PC-9 (cell line): ENCODE measurements at regions not wholly inside any gene's neighbourhood (a gene's known extent, or its start where the extent isn't known, plus 50 kb on each side); places are given as distances from the start of the nearest gene placed in this dataset.

ENCODE experiments used
- BruUV-seq: library from RNA; stranded (reverse); fragments of 400-500 nt; replicated peaks from 2 replicates; lab custom pipeline; 2021; lab: Mats Ljungman, UMichigan
- CTCF ChIA-PET: fragments of 300-600 bp; sonication (Branson Sonifier 250); formaldehyde crosslinking; loops from one replicate; lab custom pipeline; 2022; ENCODE audit warnings: antibody characterized with exemption; lab: Charles Lee
- POLR2A ChIA-PET: fragments of 300-600 bp; sonication (Branson Sonifier 250); formaldehyde crosslinking; loops from one replicate; lab custom pipeline; 2022; ENCODE audit warnings: antibody characterized with exemption; ENCODE audit not compliant: unreplicated experiment; lab: Charles Lee
- DNase-seq, 2 experiments: peaks; one replicate each; pipeline versions ENCODE4 v3.0.0 to v3.0.0-alpha.2; 2015 to 2022; ENCODE audit warnings: mixed read lengths in 1 of 2
- H2AFZ ChIP-seq: fragments of 200-600 bp; sonication (generic); 2 replicates; pipeline ENCODE4 v1.8.1; 2017; ENCODE audit warnings: antibody characterized with exemption
- H3F3A ChIP-seq: fragments of 200-600 bp; sonication (generic); 2 replicates; pipeline ENCODE4 v1.8.1; 2017; ENCODE audit warnings: antibody characterized with exemption, mild to moderate bottlenecking, low read depth; ENCODE audit not compliant: insufficient read depth
- H3K27ac ChIP-seq: fragments of 200-600 bp; sonication (generic); 2 replicates; pipeline ENCODE4 v1.6.1; 2016; ENCODE audit warnings: mixed run types
- H3K27me3 ChIP-seq: fragments of 200-600 bp; sonication (generic); 2 replicates; pipeline ENCODE4 v1.6.1; 2016; ENCODE audit warnings: low read depth, mixed run types; ENCODE audit not compliant: insufficient read depth
- H3K36me3 ChIP-seq: fragments of 200-600 bp; sonication (generic); 2 replicates; pipeline ENCODE4 v1.6.1; 2016; ENCODE audit warnings: low read depth, mixed run types
- H3K4me1 ChIP-seq: fragments of 200-600 bp; sonication (generic); replicated peaks from 2 replicates; pipeline ENCODE4 v1.6.1; 2016; ENCODE audit warnings: mixed run types; ENCODE audit not compliant: insufficient read depth
- H3K4me2 ChIP-seq: fragments of 200-600 bp; sonication (generic); 2 replicates; pipeline ENCODE4 v1.6.1; 2017; ENCODE audit warnings: mixed run types
- H3K4me3 ChIP-seq: fragments of 200-600 bp; sonication (generic); 2 replicates; pipeline ENCODE4 v1.6.1; 2016; ENCODE audit warnings: mixed run types
- H3K79me2 ChIP-seq: fragments of 200-600 bp; sonication (generic); 2 replicates; pipeline ENCODE4 v1.6.1; 2017; ENCODE audit warnings: low read depth, mixed run types
- H3K9me2 ChIP-seq: fragments of 200-600 bp; sonication (generic); 2 replicates; pipeline ENCODE4 v1.8.1; 2017; ENCODE audit warnings: mild to moderate bottlenecking; ENCODE audit not compliant: insufficient read depth
- H3K9me3 ChIP-seq: fragments of 200-600 bp; sonication (generic); 2 replicates; pipeline ENCODE4 v1.8.1; 2016; ENCODE audit warnings: low read depth; ENCODE audit not compliant: insufficient read depth
- H4K20me1 ChIP-seq: fragments of 200-600 bp; sonication (generic); 2 replicates; pipeline ENCODE4 v1.8.1; 2017; ENCODE audit not compliant: insufficient read depth
- CTCF ChIP-seq: fragments of 200-600 bp; sonication (generic); conservative IDR thresholded peaks from 2 replicates; pipeline ENCODE4 v1.6.1; 2017; ENCODE audit warnings: mixed run types, antibody characterized with exemption, mild to moderate bottlenecking, moderate library complexity
- EZH2 ChIP-seq: fragments of 200-600 bp; sonication (generic); IDR thresholded peaks from 2 replicates; pipeline ENCODE4 v1.8.0; 2017; ENCODE audit warnings: antibody characterized with exemption, low read depth
- intact Hi-C: fragments of 100-400 bp; cut with micrococcal nuclease; formaldehyde crosslinking; loops from one replicate; pipeline ENCODE4 v1.10.0; 2022; ENCODE audit not compliant: unreplicated experiment

- H3F3A ChIP-seq: peaks cover under 1% of the 10 kb centered on the region; the same call in 1 of the 2 replicates
- peak overlapping the region; percentile 14; the same call in 1 of the 2 replicates for H2AFZ ChIP-seq
- POLR2A ChIA-PET: no interaction called here
- no peaks in the 10 kb centered on the region for H3K36me3 ChIP-seq
- H3K4me1 ChIP-seq: peaks cover 12% of the 10 kb centered on the region; the same call in 1 of the 2 replicates
- CTCF ChIA-PET: no interaction called here
- intact Hi-C loops: no loop called here
- no peak overlapping the region for H3K4me3 ChIP-seq
- no peak for TF ChIP-seq EZH2
- TF ChIP-seq CTCF: no peak
- H3K27ac ChIP-seq: no peak overlapping the region
- no peak overlapping the region for H3K4me2 ChIP-seq
- H3K27me3 ChIP-seq: no peaks in the 10 kb centered on the region
- no peaks in the 10 kb centered on the region for H3K9me2 ChIP-seq
- H3K79me2 ChIP-seq: no peaks in the 10 kb centered on the region
- H4K20me1 ChIP-seq: no peaks in the 10 kb centered on the region
- BruUV-seq: no TSS peak
- H3K9me3 ChIP-seq: no peaks in the 10 kb centered on the region
- no peak for DNase-seq
Observed at GRCh38 chr3:102169915-102170479, 264.8 kb upstream of the ZPLD1 start.

GRCh38 chr3:102170545-102170944 lies 264.3 kb upstream of the ZPLD1 start:
- H3K79me2 ChIP-seq: no peaks in the 10 kb centered on the region
- ChIA-PET CTCF (no interaction called here), POLR2A (interaction anchor here (0.6 to 0.7 kb wide), 2 partner anchors 13 to 60 kb away, joined by 3 read pairs; no protein-coding TSS in a partner anchor)
- H3K27me3 ChIP-seq: no peaks in the 10 kb centered on the region
- no peak overlapping the region for H3K4me2 ChIP-seq
- no peaks in the 10 kb centered on the region for H4K20me1 ChIP-seq
- no peaks in the 10 kb centered on the region for H3K36me3 ChIP-seq
- H3K4me3 ChIP-seq: no peak overlapping the region
- no peaks in the 10 kb centered on the region for H3F3A ChIP-seq
- TF ChIP-seq CTCF: no peak
- no peak for TF ChIP-seq EZH2
- intact Hi-C loops: no loop called here
- H3K9me2 ChIP-seq: no peaks in the 10 kb centered on the region; the same call in 1 of the 2 replicates
- peak overlapping the region; percentile 14; the same call in 1 of the 2 replicates for H2AFZ ChIP-seq
- peaks cover 9% of the 10 kb centered on the region; the same call in 1 of the 2 replicates for H3K4me1 ChIP-seq
- no TSS peak for BruUV-seq
- no peak overlapping the region for H3K27ac ChIP-seq
- no peaks in the 10 kb centered on the region for H3K9me3 ChIP-seq
- no peak for DNase-seq

GRCh38 chr3:102174312-102174712 lies 260.5 kb upstream of the ZPLD1 start:
- no peaks in the 10 kb centered on the region for H3K79me2 ChIP-seq
- intact Hi-C loops: no loop called here
- DNase-seq: no peak
- no peaks in the 10 kb centered on the region for H3K9me3 ChIP-seq
- no peaks in the 10 kb centered on the region; the same call in 1 of the 2 replicates for H3K9me2 ChIP-seq
- H3K4me2 ChIP-seq: no peak overlapping the region
- no peaks in the 10 kb centered on the region for H3K27me3 ChIP-seq
- no peaks in the 10 kb centered on the region for H3K4me1 ChIP-seq
- H3F3A ChIP-seq: no peaks in the 10 kb centered on the region
- no peak overlapping the region for H3K4me3 ChIP-seq
- H4K20me1 ChIP-seq: no peaks in the 10 kb centered on the region
- no peak overlapping the region for H3K27ac ChIP-seq
- ChIA-PET POLR2A (no interaction called here), CTCF (no interaction called here)
- H2AFZ ChIP-seq: 0 out of 2 replicates have a peak overlapping the region, but pooled peaks have one; percentile 10
- no peak for TF ChIP-seq EZH2
- no peak for TF ChIP-seq CTCF
- no TSS peak for BruUV-seq
- no peaks in the 10 kb centered on the region for H3K36me3 ChIP-seq
